ENCODE measurements at regions not wholly inside any gene's neighbourhood (a gene's known extent, or its start where the extent isn't known, plus 50 kb on each side); places are given as distances from the start of the nearest gene placed in this dataset.
"Not testable (repeated sequence)": the region's sequence is repeated elsewhere in the genome, so short reads cannot be mapped to it uniquely, and the experiment has no call there.

- H3K9me3 ChIP-seq, result no peaks in the 10 kb centered on the region
- H3K4me1 ChIP-seq, result no peaks in the 10 kb centered on the region
- TF ChIP-seq CTCF (IDR thresholded peaks at IDR 0.05) (no peak), POLR2AphosphoS5 (IDR thresholded peaks at IDR 0.05; ENCODE audit: insufficient read depth in 1 of 2, low read depth in 1 of 2) (no peak), POLR2A (IDR thresholded peaks at IDR 0.05) (no peak)
- no peak for DNase-seq (ENCODE audit: extremely low spot score in 2 of 2)
- no peak overlapping the region for H3K4me3 ChIP-seq
- no peaks in the 10 kb centered on the region for H3K27me3 ChIP-seq
- no peak overlapping the region for H3K27ac ChIP-seq
- no peaks in the 10 kb centered on the region for H3K36me3 ChIP-seq
- intact Hi-C loops (cut with DNase I), result no loop called here
Observed at GRCh38 chr4:125650557-125650956, 335.8 kb downstream of the FAT4 start.

GRCh38 chr4:125651707-125652357 lies 337.1 kb downstream of the FAT4 start:
- H3K4me3 ChIP-seq; H3K27me3 ChIP-seq; DNase-seq (ENCODE audit: extremely low spot score in 2 of 2); H3K9me3 ChIP-seq; H3K27ac ChIP-seq; H3K36me3 ChIP-seq; intact Hi-C loops (cut with DNase I); H3K4me1 ChIP-seq: not testable (repeated sequence)

GRCh38 chr4:125658773-125659172 lies 344.0 kb downstream of the FAT4 start:
- H3K4me1 ChIP-seq, result no peaks in the 10 kb centered on the region
- no peaks in the 10 kb centered on the region for H3K9me3 ChIP-seq
- H3K27ac ChIP-seq, result no peak overlapping the region
- DNase-seq (ENCODE audit: extremely low spot score in 2 of 2), result no peak
- H3K4me3 ChIP-seq, result no peak overlapping the region
- no peaks in the 10 kb centered on the region for H3K27me3 ChIP-seq
- intact Hi-C loops (cut with DNase I), result no loop called here
- no peak for TF ChIP-seq POLR2A (IDR thresholded peaks at IDR 0.05)
- TF ChIP-seq CTCF (IDR thresholded peaks at IDR 0.05), result no peak
- no peak for TF ChIP-seq POLR2AphosphoS5 (IDR thresholded peaks at IDR 0.05; ENCODE audit: insufficient read depth in 1 of 2, low read depth in 1 of 2)
- no peaks in the 10 kb centered on the region for H3K36me3 ChIP-seq

- no peaks in the 10 kb centered on the region for H3K4me1 ChIP-seq
- no peak overlapping the region for H3K4me3 ChIP-seq
- no peaks in the 10 kb centered on the region for H3K36me3 ChIP-seq
- H3K27ac ChIP-seq, result no peak overlapping the region
- H3K27me3 ChIP-seq, result no peaks in the 10 kb centered on the region
- intact Hi-C loops (cut with DNase I), result no loop called here
- H3K9me3 ChIP-seq, result no peaks in the 10 kb centered on the region
- DNase-seq (ENCODE audit: extremely low spot score in 2 of 2), result no peak
- TF ChIP-seq CTCF (IDR thresholded peaks at IDR 0.05), result no peak
- no peak for TF ChIP-seq POLR2AphosphoS5 (IDR thresholded peaks at IDR 0.05; ENCODE audit: insufficient read depth in 1 of 2, low read depth in 1 of 2)
- TF ChIP-seq POLR2A (IDR thresholded peaks at IDR 0.05), result no peak
Observed at GRCh38 chr4:125663896-125664767, 349.4 kb downstream of the FAT4 start.

- H3K4me1 ChIP-seq, result no peaks in the 10 kb centered on the region
- DNase-seq (ENCODE audit: extremely low spot score in 2 of 2), result no peak
- H3K4me3 ChIP-seq, result no peak overlapping the region
- TF ChIP-seq POLR2A (IDR thresholded peaks at IDR 0.05), result no peak
- no peak for TF ChIP-seq CTCF (IDR thresholded peaks at IDR 0.05)
- no peak for TF ChIP-seq POLR2AphosphoS5 (IDR thresholded peaks at IDR 0.05; ENCODE audit: insufficient read depth in 1 of 2, low read depth in 1 of 2)
- H3K27ac ChIP-seq, result no peak overlapping the region
- H3K36me3 ChIP-seq, result no peaks in the 10 kb centered on the region
- no peaks in the 10 kb centered on the region for H3K27me3 ChIP-seq
- intact Hi-C loops (cut with DNase I), result no loop called here
- H3K9me3 ChIP-seq, result no peaks in the 10 kb centered on the region
Observed at GRCh38 chr4:125666635-125667034, 351.9 kb downstream of the FAT4 start.
